Fibroblast of lung (primary cell): ENCODE measurements at regions not wholly inside any gene's neighbourhood (a gene's known extent, or its start where the extent isn't known, plus 50 kb on each side); places are given as distances from the start of the nearest gene placed in this dataset.
"Not testable (repeated sequence)": the region's sequence is repeated elsewhere in the genome, so short reads cannot be mapped to it uniquely, and the experiment has no call there.

Experiments used
- EZH2 ChIP-seq: IDR thresholded peaks from 2 replicates; pipeline ENCODE4 v1.5.1; 2012; ENCODE audit warnings: low read length, control low read depth, mild to moderate bottlenecking; ENCODE audit errors: missing control alignments
- TF ChIP-seq, protein P1 (sequence below), 2 donors: IDR thresholded peaks in 1 of 2; conservative IDR thresholded peaks in 1 of 2; 1 replicate in 1 of 2; 2 replicates in 1 of 2; pipeline ENCODE4 v1.5.1; 2011 to 2012; ENCODE audit warnings: low read length in 2 of 2, control low read depth in 1 of 2, inconsistent platforms in 1 of 2, low read depth in 1 of 2, mild to moderate bottlenecking in 1 of 2

DNA sequence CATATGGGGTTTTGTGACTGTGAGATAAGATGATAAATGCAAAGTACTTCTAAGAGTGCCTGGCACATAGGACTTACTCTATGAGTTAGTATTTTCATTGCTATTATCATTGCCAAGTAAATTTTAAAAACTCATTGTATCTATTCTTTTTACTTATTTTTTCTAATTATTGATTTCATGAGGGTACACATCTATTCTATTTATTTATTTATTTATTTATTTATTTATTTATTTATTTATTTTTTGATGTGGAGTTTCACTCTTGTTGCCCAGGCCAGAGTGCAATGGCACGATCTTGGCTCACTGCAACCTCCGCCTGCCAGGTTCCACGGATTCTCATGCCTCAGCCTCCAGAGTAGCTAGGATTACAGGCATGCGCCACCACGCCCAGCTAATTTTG is 556.6 kb upstream of the DIAPH2 start:
- TF ChIP-seq, protein P1, sequence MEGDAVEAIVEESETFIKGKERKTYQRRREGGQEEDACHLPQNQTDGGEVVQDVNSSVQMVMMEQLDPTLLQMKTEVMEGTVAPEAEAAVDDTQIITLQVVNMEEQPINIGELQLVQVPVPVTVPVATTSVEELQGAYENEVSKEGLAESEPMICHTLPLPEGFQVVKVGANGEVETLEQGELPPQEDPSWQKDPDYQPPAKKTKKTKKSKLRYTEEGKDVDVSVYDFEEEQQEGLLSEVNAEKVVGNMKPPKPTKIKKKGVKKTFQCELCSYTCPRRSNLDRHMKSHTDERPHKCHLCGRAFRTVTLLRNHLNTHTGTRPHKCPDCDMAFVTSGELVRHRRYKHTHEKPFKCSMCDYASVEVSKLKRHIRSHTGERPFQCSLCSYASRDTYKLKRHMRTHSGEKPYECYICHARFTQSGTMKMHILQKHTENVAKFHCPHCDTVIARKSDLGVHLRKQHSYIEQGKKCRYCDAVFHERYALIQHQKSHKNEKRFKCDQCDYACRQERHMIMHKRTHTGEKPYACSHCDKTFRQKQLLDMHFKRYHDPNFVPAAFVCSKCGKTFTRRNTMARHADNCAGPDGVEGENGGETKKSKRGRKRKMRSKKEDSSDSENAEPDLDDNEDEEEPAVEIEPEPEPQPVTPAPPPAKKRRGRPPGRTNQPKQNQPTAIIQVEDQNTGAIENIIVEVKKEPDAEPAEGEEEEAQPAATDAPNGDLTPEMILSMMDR (conservative IDR thresholded peaks at IDR 0.05 in 1 of 2, IDR thresholded peaks at IDR 0.05 in 1 of 2; ENCODE audit: low read depth in 1 of 2, low read length in 2 of 2): not testable (repeated sequence)
- not testable (repeated sequence) for TF ChIP-seq EZH2
